CD4-positive, alpha-beta memory T cell (primary cell): ENCODE measurements at regions not wholly inside any gene's neighbourhood (a gene's known extent, or its start where the extent isn't known, plus 50 kb on each side); places are given as distances from the start of the nearest gene placed in this dataset.

Source experiments
- CTCF ChIA-PET: fragments of 350-600 bp; sonication (Branson Sonifier 250); formaldehyde crosslinking; loops from one replicate; lab custom pipeline; 2021; ENCODE audit warnings: inconsistent platforms; ENCODE audit not compliant: partially characterized antibody; lab: Charles Lee
- POLR2A ChIA-PET: fragments of 350-600 bp; sonication (Branson Sonifier 250); formaldehyde crosslinking; loops from one replicate; lab custom pipeline; 2021; ENCODE audit not compliant: partially characterized antibody; lab: Charles Lee
- DNase-seq, 5 donors: peaks; one replicate each; pipeline versions ENCODE4 v3.0.0 to v3.0.0-alpha.2; 2020 to 2022; ENCODE audit warnings: mixed read lengths in 1 of 5
- H3K27ac ChIP-seq: one replicate; pipeline ENCODE4 v1.7.0; 2013; ENCODE audit warnings: low read depth, low read length
- H3K27me3 ChIP-seq: 2 replicates; pipeline ENCODE4 v1.7.0; 2013; ENCODE audit warnings: mild to moderate bottlenecking, low read length, moderate library complexity; ENCODE audit not compliant: insufficient read depth
- H3K36me3 ChIP-seq: 2 replicates; pipeline ENCODE4 v1.7.0; 2013; ENCODE audit warnings: mild to moderate bottlenecking, low read length, moderate library complexity; ENCODE audit not compliant: insufficient read depth
- H3K4me1 ChIP-seq: 2 replicates; pipeline ENCODE4 v1.7.0; 2013; ENCODE audit warnings: mild to moderate bottlenecking, low read length, moderate library complexity; ENCODE audit not compliant: insufficient read depth
- H3K4me3 ChIP-seq, 2 donors: one replicate each; pipeline ENCODE4 v1.7.0; 2013; ENCODE audit warnings: low read length in 2 of 2, mild to moderate bottlenecking in 1 of 2
- H3K9me3 ChIP-seq, 2 donors: one replicate each; pipeline ENCODE4 v1.7.0; 2013; ENCODE audit warnings: low read length in 2 of 2, control low read depth in 1 of 2; ENCODE audit not compliant: control insufficient read depth in 1 of 2
- H3K27ac Mint-ChIP-seq, 7 donors: one replicate each; pipeline ENCODE4 v1.8.0; 2020 to 2021; ENCODE audit warnings: mixed read lengths in 7 of 7, mild to moderate bottlenecking in 6 of 7, inconsistent platforms in 3 of 7, moderate library complexity in 3 of 7
- H3K27me3 Mint-ChIP-seq, 2 donors: one replicate each; pipeline ENCODE4 v1.8.0; 2020 to 2021; ENCODE audit warnings: mixed read lengths in 2 of 2
- H3K36me3 Mint-ChIP-seq, 2 donors: one replicate each; pipeline ENCODE4 v1.8.0; 2020 to 2021; ENCODE audit warnings: mixed read lengths in 2 of 2, inconsistent platforms in 1 of 2, mild to moderate bottlenecking in 1 of 2
- H3K4me1 Mint-ChIP-seq, 4 donors: one replicate each; pipeline ENCODE4 v1.8.0; 2020 to 2021; ENCODE audit warnings: mixed read lengths in 4 of 4, mild to moderate bottlenecking in 1 of 4
- H3K4me3 Mint-ChIP-seq, 8 donors: one replicate each; pipeline ENCODE4 v1.8.0; 2020 to 2021; ENCODE audit warnings: mixed read lengths in 8 of 8, mild to moderate bottlenecking in 7 of 8, moderate library complexity in 6 of 8, inconsistent platforms in 3 of 8
- H3K9me3 Mint-ChIP-seq, 8 donors: one replicate each; pipeline ENCODE4 v1.8.0; 2020 to 2021; ENCODE audit warnings: mixed read lengths in 8 of 8, mild to moderate bottlenecking in 5 of 8, inconsistent platforms in 3 of 8, moderate library complexity in 1 of 8
- intact Hi-C: fragments of 100-400 bp; cut with micrococcal nuclease; formaldehyde crosslinking; loops from one replicate; pipeline ENCODE4 v1.15.1; 2023

- POLR2A ChIA-PET = no interaction called here
- Histone ChIP-seq H3K27me3 (no peaks in the 10 kb centered on the region), H3K9me3 (no peaks in the 10 kb centered on the region), H3K4me3 (no peak overlapping the region), H3K27ac (no peak overlapping the region), H3K4me1 (no peaks in the 10 kb centered on the region), H3K36me3 (no peaks in the 10 kb centered on the region)
- Mint-ChIP-seq H3K27me3 (no peaks in the 10 kb centered on the region), H3K36me3 (no peaks in the 10 kb centered on the region), H3K4me3 (no peak overlapping the region), H3K27ac (no peak overlapping the region), H3K9me3 (peaks cover 0 to 3% (median under 1%) of the 10 kb centered on the region in 8 donors), H3K4me1 (no peaks in the 10 kb centered on the region)
- CTCF ChIA-PET = no interaction called here
- no peak for DNase-seq
- intact Hi-C loops = no loop called here
Observed at GRCh38 chr9:81858657-81859430, 69.4 kb upstream of the SPATA31D4 start.

GRCh38 chr9:81860581-81860980, 67.6 kb upstream of the SPATA31D4 start:
- H3K4me3 Mint-ChIP-seq = no peak overlapping the region

DNA sequence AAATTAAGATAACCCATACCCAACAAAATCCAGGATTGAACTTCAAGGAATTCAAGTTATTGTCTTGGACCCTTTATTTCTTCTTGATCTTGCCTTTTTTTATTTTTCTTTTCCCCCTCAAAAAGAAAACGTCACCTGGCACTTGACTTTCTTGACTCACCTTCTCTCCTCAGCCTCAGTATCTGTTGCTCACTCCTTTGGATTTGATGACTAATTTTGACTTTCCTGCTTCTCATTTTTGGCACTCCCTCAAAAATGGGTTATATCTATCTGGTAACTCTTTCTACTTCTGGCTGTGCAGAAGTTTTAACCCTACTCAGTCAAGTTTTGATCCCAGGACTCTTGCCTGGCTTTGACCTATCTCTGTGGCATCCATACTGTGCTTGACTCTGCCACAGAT, 66.6 kb upstream of the SPATA31D4 start:
- Histone ChIP-seq H3K9me3 (no peaks in the 10 kb centered on the region), H3K4me3 (no peak overlapping the region), H3K27me3 (no peaks in the 10 kb centered on the region), H3K36me3 (no peaks in the 10 kb centered on the region), H3K27ac (no peak overlapping the region), H3K4me1 (no peaks in the 10 kb centered on the region)
- intact Hi-C loops = no loop called here
- ChIA-PET POLR2A (no interaction called here), CTCF (no interaction called here)
- DNase-seq = no peak
- Mint-ChIP-seq H3K4me3 (no peak overlapping the region), H3K9me3 (peaks cover 0 to 12% (median 4%) of the 10 kb centered on the region in 8 donors), H3K27me3 (no peaks in the 10 kb centered on the region), H3K27ac (no peak overlapping the region), H3K36me3 (no peaks in the 10 kb centered on the region), H3K4me1 (no peaks in the 10 kb centered on the region)

More at GRCh38 chr9:81860581-81860980, 67.6 kb upstream of the SPATA31D4 start:
- H3K9me3 ChIP-seq = no peaks in the 10 kb centered on the region
- H3K27me3 Mint-ChIP-seq = no peaks in the 10 kb centered on the region
- intact Hi-C loops = no loop called here
- no peaks in the 10 kb centered on the region for H3K36me3 ChIP-seq
- H3K27me3 ChIP-seq = no peaks in the 10 kb centered on the region
- peaks cover 0 to 7% (median 2%) of the 10 kb centered on the region in 8 donors for H3K9me3 Mint-ChIP-seq
- ChIA-PET CTCF (no interaction called here), POLR2A (no interaction called here)
- H3K27ac Mint-ChIP-seq = no peak overlapping the region
- H3K36me3 Mint-ChIP-seq = no peaks in the 10 kb centered on the region
- H3K4me3 ChIP-seq = no peak overlapping the region
- H3K4me1 ChIP-seq = no peaks in the 10 kb centered on the region
- no peaks in the 10 kb centered on the region for H3K4me1 Mint-ChIP-seq
- H3K27ac ChIP-seq = no peak overlapping the region
- no peak for DNase-seq

DNA sequence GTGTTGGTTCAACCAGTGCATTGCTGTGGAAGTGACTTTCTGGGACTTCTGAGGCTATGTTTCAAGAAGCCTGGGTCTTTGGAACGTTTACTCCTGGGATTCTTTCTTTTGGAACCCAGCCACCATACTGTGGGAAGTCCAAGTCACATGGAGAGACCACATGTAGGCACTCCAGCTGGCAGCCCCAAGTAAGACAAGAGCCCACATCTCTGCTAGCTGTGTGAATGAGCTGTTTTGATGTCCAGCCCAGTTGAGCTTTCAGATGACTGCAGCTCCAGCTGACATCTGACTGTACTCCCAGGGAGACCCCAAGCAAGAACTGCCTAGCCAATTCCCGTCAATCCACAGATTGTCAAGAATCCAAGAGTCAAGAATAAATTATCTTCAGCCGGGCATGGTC, 60.1 kb upstream of the SPATA31D4 start:
- no peak overlapping the region for H3K4me3 Mint-ChIP-seq
- no peaks in the 10 kb centered on the region for H3K36me3 ChIP-seq
- H3K36me3 Mint-ChIP-seq = no peaks in the 10 kb centered on the region
- no peak overlapping the region for H3K27ac ChIP-seq
- ChIA-PET CTCF (no interaction called here), POLR2A (no interaction called here)
- peaks cover 0 to 12% (median 4%) of the 10 kb centered on the region in 8 donors for H3K9me3 Mint-ChIP-seq
- H3K27me3 ChIP-seq = no peaks in the 10 kb centered on the region
- peaks cover 0 to 2% (median 0%) of the 10 kb centered on the region in 4 donors for H3K4me1 Mint-ChIP-seq
- no peak overlapping the region for H3K4me3 ChIP-seq
- H3K27me3 Mint-ChIP-seq = no peaks in the 10 kb centered on the region
- no peaks in the 10 kb centered on the region for H3K9me3 ChIP-seq
- DNase-seq = no peak
- no peaks in the 10 kb centered on the region for H3K4me1 ChIP-seq
- H3K27ac Mint-ChIP-seq = no peak overlapping the region
- intact Hi-C loops = no loop called here

DNA sequence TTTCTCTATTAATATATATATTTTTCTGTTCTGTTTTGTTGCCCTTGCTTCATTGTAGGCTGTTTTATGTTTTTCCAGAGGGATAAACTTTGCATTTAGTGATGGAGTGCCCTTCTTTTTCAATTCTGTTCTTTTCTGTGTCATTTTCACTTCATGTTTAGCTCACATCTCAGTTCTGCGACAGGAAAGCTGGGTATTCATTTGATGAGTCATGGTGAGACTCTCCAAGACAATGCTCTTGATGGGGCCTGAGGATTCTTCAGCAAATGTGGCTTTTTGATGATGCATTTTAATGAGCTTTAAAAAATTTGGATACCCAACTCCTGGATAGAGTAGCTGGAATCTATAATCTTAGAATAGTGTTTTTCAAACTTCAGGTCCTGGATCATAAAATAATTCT, 56.5 kb upstream of the SPATA31D4 start:
- DNase-seq = no peak
- H3K4me3 Mint-ChIP-seq = no peak overlapping the region
- H3K27me3 Mint-ChIP-seq = no peaks in the 10 kb centered on the region
- Histone ChIP-seq H3K27me3 (no peaks in the 10 kb centered on the region), H3K4me3 (no peak overlapping the region), H3K36me3 (no peaks in the 10 kb centered on the region), H3K4me1 (no peaks in the 10 kb centered on the region), H3K27ac (no peak overlapping the region), H3K9me3 (no peaks in the 10 kb centered on the region)
- ChIA-PET CTCF (interaction anchor here (0.5 kb wide), 1 partner anchor 15 kb away, joined by 3 read pairs; no protein-coding TSS in a partner anchor), POLR2A (no interaction called here)
- intact Hi-C loops = no loop called here
- no peaks in the 10 kb centered on the region for H3K36me3 Mint-ChIP-seq
- H3K27ac Mint-ChIP-seq = no peak overlapping the region
- H3K9me3 Mint-ChIP-seq = peaks cover 0 to 7% (median 1%) of the 10 kb centered on the region in 8 donors
- peaks cover 0 to 2% (median 0%) of the 10 kb centered on the region in 4 donors for H3K4me1 Mint-ChIP-seq

- DNase-seq = no peak
- CTCF ChIA-PET = no interaction called here
Observed at GRCh38 chr9:81874250-81874649, 54.0 kb upstream of the SPATA31D4 start.

DNA sequence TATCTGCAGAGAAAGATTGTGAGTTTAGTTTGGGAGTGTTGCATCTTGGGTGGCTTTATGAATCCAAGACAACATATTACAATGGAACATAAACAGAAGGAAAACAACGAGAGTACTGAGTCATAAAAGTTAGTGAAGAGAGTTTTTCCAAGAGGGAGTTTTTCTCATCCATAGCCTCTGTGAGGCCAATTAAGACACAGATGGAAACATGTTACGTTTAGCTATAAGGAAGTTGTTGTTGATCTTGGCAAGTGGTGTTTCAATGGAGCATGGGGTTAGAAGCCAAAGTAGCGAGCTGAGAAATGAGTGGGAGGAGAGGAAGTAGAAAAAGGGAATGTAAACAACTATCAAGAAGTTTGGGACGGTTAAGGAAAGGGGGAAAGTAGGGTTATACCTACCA, 53.3 kb upstream of the SPATA31D4 start:
- peaks cover 0 to 7% (median 0%) of the 10 kb centered on the region in 8 donors for H3K9me3 Mint-ChIP-seq
- Histone ChIP-seq H3K4me3 (no peak overlapping the region), H3K27me3 (no peaks in the 10 kb centered on the region), H3K36me3 (no peaks in the 10 kb centered on the region), H3K4me1 (no peaks in the 10 kb centered on the region), H3K9me3 (no peaks in the 10 kb centered on the region), H3K27ac (no peak overlapping the region)
- CTCF ChIA-PET = no interaction called here
- POLR2A ChIA-PET = no interaction called here
- no peak overlapping the region for H3K27ac Mint-ChIP-seq
- DNase-seq = no peak
- no peaks in the 10 kb centered on the region for H3K36me3 Mint-ChIP-seq
- no peaks in the 10 kb centered on the region for H3K4me1 Mint-ChIP-seq
- H3K27me3 Mint-ChIP-seq = no peaks in the 10 kb centered on the region
- no peak overlapping the region for H3K4me3 Mint-ChIP-seq
- intact Hi-C loops = no loop called here

More at GRCh38 chr9:81874250-81874649, 54.0 kb upstream of the SPATA31D4 start:
- Histone ChIP-seq H3K9me3 (no peaks in the 10 kb centered on the region), H3K4me1 (no peaks in the 10 kb centered on the region), H3K4me3 (no peak overlapping the region), H3K36me3 (no peaks in the 10 kb centered on the region), H3K27ac (no peak overlapping the region), H3K27me3 (no peaks in the 10 kb centered on the region)
- Mint-ChIP-seq H3K9me3 (peaks cover 0 to 7% (median 0%) of the 10 kb centered on the region in 8 donors), H3K4me3 (no peak overlapping the region), H3K36me3 (no peaks in the 10 kb centered on the region), H3K27me3 (no peaks in the 10 kb centered on the region), H3K4me1 (no peaks in the 10 kb centered on the region), H3K27ac (no peak overlapping the region)
- intact Hi-C loops = no loop called here
- POLR2A ChIA-PET = no interaction called here
